RWPE2 (cell line): ENCODE measurements at regions not wholly inside any gene's neighbourhood (a gene's known extent, or its start where the extent isn't known, plus 50 kb on each side); places are given as distances from the start of the nearest gene placed in this dataset.

Experiments used
- ATAC-seq: fragments of 200-7000 bp; cut with Tn5 transposase; 3 replicates; pipeline ENCODE4 v1.9.1; 2021; ENCODE audit warnings: low read depth
- DNase-seq: peaks from one replicate; pipeline ENCODE4 v3.0.0-alpha.2; 2020; ENCODE audit warnings: low spot score
- H3K27ac ChIP-seq: fragments of 450-650 bp; 2 replicates; pipeline ENCODE4 v1.5.1; 2017; ENCODE audit warnings: mild to moderate bottlenecking; ENCODE audit not compliant: poor library complexity, severe bottlenecking
- H3K27me3 ChIP-seq: fragments of 250-450 bp; sonication (Bioruptor Pico); 2 replicates; pipeline ENCODE4 v1.5.1; 2021; ENCODE audit warnings: mild to moderate bottlenecking, moderate library complexity; ENCODE audit not compliant: insufficient read depth, poor library complexity, severe bottlenecking
- H3K36me3 ChIP-seq: fragments of 250-450 bp; sonication (Bioruptor Pico); 2 replicates; pipeline ENCODE4 v1.5.1; 2020; ENCODE audit warnings: low read depth, mild to moderate bottlenecking, moderate library complexity
- H3K4me1 ChIP-seq: fragments of 250-450 bp; sonication (Bioruptor Pico); 2 replicates; pipeline ENCODE4 v1.5.1; 2021; ENCODE audit warnings: mild to moderate bottlenecking, moderate library complexity; ENCODE audit not compliant: insufficient read depth, poor library complexity, severe bottlenecking
- H3K4me3 ChIP-seq: fragments of 250-450 bp; sonication (Bioruptor Pico); 2 replicates; pipeline ENCODE4 v1.5.1; 2021; ENCODE audit warnings: mild to moderate bottlenecking, moderate library complexity; ENCODE audit not compliant: severe bottlenecking
- H3K9me3 ChIP-seq: fragments of 250-450 bp; sonication (Bioruptor Pico); 2 replicates; pipeline ENCODE4 v1.5.1; 2021; ENCODE audit warnings: mild to moderate bottlenecking, moderate library complexity; ENCODE audit not compliant: severe bottlenecking
- TF ChIP-seq, protein P1 (sequence below): fragments of 450-650 bp; IDR thresholded peaks from one replicate; pipeline ENCODE4 v1.5.1; 2017; ENCODE audit warnings: mild to moderate bottlenecking, moderate library complexity; ENCODE audit not compliant: poor library complexity, severe bottlenecking

GRCh38 chr20:33919653-33920052 is 74.1 kb upstream of the RALY start:
- Histone ChIP-seq H3K9me3 (no peaks in the 10 kb centered on the region), H3K27ac (no peak overlapping the region), H3K27me3 (no peaks in the 10 kb centered on the region), H3K36me3 (no peaks in the 10 kb centered on the region), H3K4me3 (no peak overlapping the region), H3K4me1 (no peaks in the 10 kb centered on the region)
- TF ChIP-seq, protein P1, sequence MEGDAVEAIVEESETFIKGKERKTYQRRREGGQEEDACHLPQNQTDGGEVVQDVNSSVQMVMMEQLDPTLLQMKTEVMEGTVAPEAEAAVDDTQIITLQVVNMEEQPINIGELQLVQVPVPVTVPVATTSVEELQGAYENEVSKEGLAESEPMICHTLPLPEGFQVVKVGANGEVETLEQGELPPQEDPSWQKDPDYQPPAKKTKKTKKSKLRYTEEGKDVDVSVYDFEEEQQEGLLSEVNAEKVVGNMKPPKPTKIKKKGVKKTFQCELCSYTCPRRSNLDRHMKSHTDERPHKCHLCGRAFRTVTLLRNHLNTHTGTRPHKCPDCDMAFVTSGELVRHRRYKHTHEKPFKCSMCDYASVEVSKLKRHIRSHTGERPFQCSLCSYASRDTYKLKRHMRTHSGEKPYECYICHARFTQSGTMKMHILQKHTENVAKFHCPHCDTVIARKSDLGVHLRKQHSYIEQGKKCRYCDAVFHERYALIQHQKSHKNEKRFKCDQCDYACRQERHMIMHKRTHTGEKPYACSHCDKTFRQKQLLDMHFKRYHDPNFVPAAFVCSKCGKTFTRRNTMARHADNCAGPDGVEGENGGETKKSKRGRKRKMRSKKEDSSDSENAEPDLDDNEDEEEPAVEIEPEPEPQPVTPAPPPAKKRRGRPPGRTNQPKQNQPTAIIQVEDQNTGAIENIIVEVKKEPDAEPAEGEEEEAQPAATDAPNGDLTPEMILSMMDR: no peak
- no peak for DNase-seq
- no peak for ATAC-seq

- H3K27ac ChIP-seq: no peak overlapping the region
- no peak overlapping the region for H3K4me3 ChIP-seq
- DNase-seq (no peak), ATAC-seq (no peak)
- H3K27me3 ChIP-seq: no peaks in the 10 kb centered on the region
- no peaks in the 10 kb centered on the region for H3K36me3 ChIP-seq
- TF ChIP-seq, protein P1: no peak
- H3K9me3 ChIP-seq: no peaks in the 10 kb centered on the region
- no peaks in the 10 kb centered on the region for H3K4me1 ChIP-seq
Observed at GRCh38 chr20:33922224-33922623, 71.5 kb upstream of the RALY start.

DNA sequence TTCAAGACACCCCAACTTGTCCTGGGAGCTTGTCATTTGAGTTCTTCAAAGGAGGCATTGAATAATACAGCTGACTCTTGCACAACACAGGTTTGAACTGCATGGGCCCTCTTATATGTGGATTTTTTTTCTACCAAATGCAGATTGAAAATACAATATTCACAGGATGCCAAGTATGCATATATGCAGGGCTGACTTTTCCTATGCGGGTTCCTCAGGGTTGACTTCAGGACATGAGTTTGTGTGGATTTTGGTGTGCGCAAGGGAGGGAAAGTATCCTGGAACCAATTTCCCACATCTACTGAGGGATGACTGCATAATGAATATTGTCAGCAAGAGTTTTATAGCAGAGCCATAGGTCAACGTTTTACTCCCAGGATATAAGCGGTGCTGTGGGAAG is 70.0 kb upstream of the RALY start:
- H3K9me3 ChIP-seq: no peaks in the 10 kb centered on the region
- no peaks in the 10 kb centered on the region for H3K27me3 ChIP-seq
- H3K4me1 ChIP-seq: no peaks in the 10 kb centered on the region
- H3K27ac ChIP-seq: no peak overlapping the region
- H3K4me3 ChIP-seq: no peak overlapping the region
- TF ChIP-seq, protein P1: no peak
- H3K36me3 ChIP-seq: no peaks in the 10 kb centered on the region
- no peak for ATAC-seq
- DNase-seq: no peak

DNA sequence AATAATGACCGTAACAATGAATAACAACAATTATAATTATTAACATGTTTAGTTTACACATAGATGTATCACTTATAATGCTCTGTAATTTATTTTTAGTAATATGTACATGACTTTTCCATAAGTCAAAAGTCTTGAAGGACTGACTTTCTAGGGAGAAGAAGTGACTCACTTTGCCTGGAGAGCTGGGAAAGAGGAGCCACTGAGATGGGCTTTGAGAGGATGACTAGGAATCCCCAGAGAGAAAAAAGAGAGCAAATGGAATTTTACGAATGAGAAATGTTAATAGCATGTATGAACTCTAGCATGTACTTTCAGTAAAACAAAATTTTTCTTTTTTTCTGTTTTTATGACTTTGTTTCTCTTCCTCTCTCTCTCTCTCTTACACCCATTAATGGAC is 67.8 kb upstream of the RALY start:
- H3K27me3 ChIP-seq: no peaks in the 10 kb centered on the region
- H3K4me3 ChIP-seq: no peak overlapping the region
- H3K27ac ChIP-seq: no peak overlapping the region
- DNase-seq (no peak), ATAC-seq (no peak)
- TF ChIP-seq, protein P1: no peak
- H3K4me1 ChIP-seq: no peaks in the 10 kb centered on the region
- no peaks in the 10 kb centered on the region for H3K36me3 ChIP-seq
- no peaks in the 10 kb centered on the region for H3K9me3 ChIP-seq

- no peaks in the 10 kb centered on the region for H3K27me3 ChIP-seq
- no peak overlapping the region for H3K27ac ChIP-seq
- H3K9me3 ChIP-seq: no peaks in the 10 kb centered on the region
- TF ChIP-seq, protein P1: no peak
- H3K4me3 ChIP-seq: no peak overlapping the region
- DNase-seq (no peak), ATAC-seq (no peak)
- H3K36me3 ChIP-seq: no peaks in the 10 kb centered on the region
- no peaks in the 10 kb centered on the region for H3K4me1 ChIP-seq
Observed at GRCh38 chr20:33926425-33926824, 67.3 kb upstream of the RALY start.
